Heart left ventricle (tissue), 13 donors: ENCODE measurements at regions not wholly inside any gene's neighbourhood (a gene's known extent, or its start where the extent isn't known, plus 50 kb on each side); places are given as distances from the start of the nearest gene placed in this dataset.

Experiments
- CTCF ChIP-seq, 12 donors: fragments of 200-600 bp; sonication (generic) in 4 of 12; IDR thresholded peaks; one replicate each; pipeline versions ENCODE4 v1.5.0 to v1.8.0; 2018 to 2022; ENCODE audit warnings: antibody characterized with exemption in 12 of 12, mild to moderate bottlenecking in 5 of 12
- POLR2A ChIP-seq, 2 donors: fragments of 450-650 bp; IDR thresholded peaks; one replicate each; pipeline ENCODE4 v1.6.1; 2017; ENCODE audit warnings: antibody characterized with exemption in 2 of 2, mild to moderate bottlenecking in 2 of 2, moderate library complexity in 2 of 2
- donor health status: ischemic (EF 13 %, LVEDD 7.1; RV severe dilation, severe dysfunction).
- donor health status: DM: no; HTN: yes; CAD: no.
- donor health status: DM: no; HTN: no; CAD: no.
- donor health status: ischemic (EF 25% LVEDD 6.9; RV normal size, moderate dysfunction).
- donor health status: ischemic (EF 25% LVEDD 5.7; RV mildly dilated, moderate dysfunction).
- donor health status: ischemic (EF 35%, LVEDD 5.7; RV mildly dilated, moderate dysfunction).
- donor health status: nonischemic (EF 11% LVEDD 7.7; RV severe dilation, severe dysfunction).
- donor health status: DM: yes; HTN: yes; CAD: no.
- donor health status: PGD.
- donor health status: ischemic (EF 29% LVEDD 5.4; RV normal size, mild dysfunction).
- donor health status: nonischemic (EF 23%, LVEDD 6.1; RV moderate dilation, normal function).

GRCh38 chr6:16823718-16824352 lies 62.6 kb upstream of the ATXN1 start:
- TF ChIP-seq CTCF (IDR thresholded peaks at IDR 0.05) (no peak), POLR2A (IDR thresholded peaks at IDR 0.05) (no peak)
